ENCODE measurements at regions not wholly inside any gene's neighbourhood (a gene's known extent, or its start where the extent isn't known, plus 50 kb on each side); places are given as distances from the start of the nearest gene placed in this dataset.

GRCh38 chr18:45384962-45385315 lies 230.3 kb upstream of the SLC14A2 start:
- Mint-ChIP-seq H3K4me3 (no peak overlapping the region), H3K36me3 (ENCODE audit: low read depth) (no peaks in the 10 kb centered on the region), H3K9me3 (no peaks in the 10 kb centered on the region), H3K4me1 (ENCODE audit: low read depth) (no peaks in the 10 kb centered on the region), H3K27ac (no peak overlapping the region), H3K27me3 (peaks cover 30% of the 10 kb centered on the region)
- intact Hi-C loops (cut with DNase I, micrococcal nuclease), result no loop called here
- ChIA-PET CTCF (no interaction called here), POLR2A (no interaction called here)
- Histone ChIP-seq H3K9me3 (ENCODE audit: control insufficient read depth in 1 of 2, insufficient read depth in 1 of 2, low read length in 2 of 2) (no peaks in the 10 kb centered on the region), H3K4me3 (ENCODE audit: low read length) (no peak overlapping the region), H3K4me1 (ENCODE audit: insufficient read depth, low read length) (no peaks in the 10 kb centered on the region), H3K36me3 (ENCODE audit: insufficient read depth, low read length) (no peaks in the 10 kb centered on the region), H3K27me3 (ENCODE audit: control insufficient read depth in 1 of 2, insufficient read depth in 2 of 2, low read length in 2 of 2) (peaks cover 3 to 20% of the 10 kb centered on the region in 2 experiments), H3K27ac (ENCODE audit: low read depth in 1 of 2, low read length in 2 of 2) (no peak overlapping the region)
- no peak for DNase-seq
- no peak for ATAC-seq (ENCODE audit: poor library complexity)
- no peak for TF ChIP-seq CTCF (IDR thresholded peaks at IDR 0.05)

- Mint-ChIP-seq H3K4me3 (no peak overlapping the region), H3K9me3 (no peaks in the 10 kb centered on the region), H3K4me1 (ENCODE audit: low read depth) (no peaks in the 10 kb centered on the region), H3K27me3 (peaks cover 34% of the 10 kb centered on the region), H3K27ac (no peak overlapping the region), H3K36me3 (ENCODE audit: low read depth) (no peaks in the 10 kb centered on the region)
- no peaks in the 10 kb centered on the region for H3K36me3 ChIP-seq (ENCODE audit: insufficient read depth, low read length)
- ChIA-PET CTCF (no interaction called here), POLR2A (no interaction called here)
- peaks cover 3 to 20% of the 10 kb centered on the region in 2 experiments for H3K27me3 ChIP-seq (ENCODE audit: control insufficient read depth in 1 of 2, insufficient read depth in 2 of 2, low read length in 2 of 2)
- no peaks in the 10 kb centered on the region for H3K4me1 ChIP-seq (ENCODE audit: insufficient read depth, low read length)
- no peak overlapping the region for H3K27ac ChIP-seq (ENCODE audit: low read depth in 1 of 2, low read length in 2 of 2)
- DNase-seq (no peak), ATAC-seq (ENCODE audit: poor library complexity) (no peak)
- intact Hi-C loops (cut with DNase I, micrococcal nuclease), result no loop called here
- H3K4me3 ChIP-seq (ENCODE audit: low read length), result no peak overlapping the region
- no peaks in the 10 kb centered on the region for H3K9me3 ChIP-seq (ENCODE audit: control insufficient read depth in 1 of 2, insufficient read depth in 1 of 2, low read length in 2 of 2)
- TF ChIP-seq CTCF (IDR thresholded peaks at IDR 0.05), result no peak
Observed at GRCh38 chr18:45386041-45386655, 229.1 kb upstream of the SLC14A2 start.

GRCh38 chr18:45387229-45387628 lies 228.0 kb upstream of the SLC14A2 start:
- no peaks in the 10 kb centered on the region for H3K9me3 Mint-ChIP-seq
- no peak overlapping the region for H3K4me3 ChIP-seq (ENCODE audit: low read length)
- CTCF ChIA-PET, result interaction anchor here (0.7 kb wide), 1 partner anchor 15 kb away, joined by 4 read pairs; no protein-coding TSS in a partner anchor

More at GRCh38 chr18:45387229-45387628, 228.0 kb upstream of the SLC14A2 start:
- ATAC-seq (ENCODE audit: poor library complexity) (no peak), DNase-seq (no peak)
- H3K36me3 Mint-ChIP-seq (ENCODE audit: low read depth), result no peaks in the 10 kb centered on the region
- no peaks in the 10 kb centered on the region for H3K9me3 ChIP-seq (ENCODE audit: control insufficient read depth in 1 of 2, insufficient read depth in 1 of 2, low read length in 2 of 2)
- H3K27me3 Mint-ChIP-seq, result peaks cover 34% of the 10 kb centered on the region
- no peak for TF ChIP-seq CTCF (IDR thresholded peaks at IDR 0.05)
- no peaks in the 10 kb centered on the region for H3K4me1 ChIP-seq (ENCODE audit: insufficient read depth, low read length)
- intact Hi-C loops (cut with DNase I, micrococcal nuclease), result no loop called here
- H3K27ac Mint-ChIP-seq, result no peak overlapping the region
- POLR2A ChIA-PET, result no interaction called here
- H3K4me1 Mint-ChIP-seq (ENCODE audit: low read depth), result no peaks in the 10 kb centered on the region
- H3K4me3 Mint-ChIP-seq, result no peak overlapping the region
- H3K27me3 ChIP-seq (ENCODE audit: control insufficient read depth in 1 of 2, insufficient read depth in 2 of 2, low read length in 2 of 2), result peaks cover 3 to 20% of the 10 kb centered on the region in 2 experiments
- H3K36me3 ChIP-seq (ENCODE audit: insufficient read depth, low read length), result no peaks in the 10 kb centered on the region
- H3K27ac ChIP-seq (ENCODE audit: low read depth in 1 of 2, low read length in 2 of 2), result no peak overlapping the region
